ENCODE measurements at regions not wholly inside any gene's neighbourhood (a gene's known extent, or its start where the extent isn't known, plus 50 kb on each side); places are given as distances from the start of the nearest gene placed in this dataset.

- TF ChIP-seq CTCF (IDR thresholded peaks at IDR 0.05) = no peak
- no peak for TF ChIP-seq POLR2A (IDR thresholded peaks at IDR 0.05)
Observed at GRCh38 chr2:226077841-226078240, 678.3 kb downstream of the NYAP2 start.
